A673 (cell line): ENCODE measurements at regions not wholly inside any gene's neighbourhood (a gene's known extent, or its start where the extent isn't known, plus 50 kb on each side); places are given as distances from the start of the nearest gene placed in this dataset.

Experiments
- BruUV-seq: library from RNA; stranded (reverse); fragments of 400-500 nt; replicated peaks from 2 replicates; lab custom pipeline; 2021; lab: Mats Ljungman, UMichigan
- CTCF ChIA-PET: fragments of 300-600 bp; sonication (Branson Sonifier 250); formaldehyde crosslinking; loops from one replicate; lab custom pipeline; 2022; ENCODE audit warnings: antibody characterized with exemption; lab: Charles Lee
- POLR2A ChIA-PET: fragments of 300-600 bp; sonication (Branson Sonifier 250); formaldehyde crosslinking; loops from one replicate; lab custom pipeline; 2022; ENCODE audit warnings: antibody characterized with exemption; ENCODE audit not compliant: low non-redundant PET; lab: Charles Lee
- DNase-seq: peaks from one replicate; pipeline ENCODE4 v3.0.0-alpha.2; 2015; ENCODE audit warnings: low spot score
- H3K27ac ChIP-seq: fragments of 200-600 bp; sonication (generic); 2 replicates; pipeline ENCODE4 v1.5.1; 2016; ENCODE audit warnings: mixed run types, low read depth, mild to moderate bottlenecking, mixed read lengths, antibody characterized with exemption, low read length; ENCODE audit not compliant: poor library complexity, severe bottlenecking
- H3K27me3 ChIP-seq: fragments of 200-600 bp; sonication (generic); replicated peaks from 2 replicates; pipeline ENCODE4 v1.6.1; 2017; ENCODE audit warnings: mixed run types, low read depth, mild to moderate bottlenecking, mixed read lengths, antibody characterized with exemption, low read length; ENCODE audit not compliant: insufficient read depth, poor library complexity
- H3K36me3 ChIP-seq: fragments of 200-600 bp; sonication (generic); 2 replicates; pipeline ENCODE4 v1.6.1; 2016; ENCODE audit warnings: mixed run types, mild to moderate bottlenecking, mixed read lengths, antibody characterized with exemption, low read length; ENCODE audit not compliant: insufficient read depth, poor library complexity, severe bottlenecking
- H3K4me1 ChIP-seq: fragments of 200-600 bp; sonication (generic); 2 replicates; pipeline ENCODE4 v1.6.1; 2017; ENCODE audit warnings: mixed run types, mild to moderate bottlenecking, mixed read lengths, antibody characterized with exemption, low read length; ENCODE audit not compliant: insufficient read depth, poor library complexity, severe bottlenecking
- H3K4me3 ChIP-seq: fragments of 200-600 bp; sonication (generic); 2 replicates; pipeline ENCODE4 v1.5.1; 2016; ENCODE audit warnings: low read depth, mixed run types, mild to moderate bottlenecking, mixed read lengths, low read length; ENCODE audit not compliant: poor library complexity, severe bottlenecking
- H3K9me3 ChIP-seq: fragments of 200-600 bp; sonication (generic); 2 replicates; pipeline ENCODE4 v1.6.1; 2016; ENCODE audit warnings: mixed run types, low read depth, mild to moderate bottlenecking, mixed read lengths, antibody characterized with exemption, low read length; ENCODE audit not compliant: poor library complexity, severe bottlenecking
- EZH2 ChIP-seq: fragments of 200-600 bp; sonication (generic); IDR thresholded peaks from 2 replicates; pipeline ENCODE4 v1.6.1; 2017; ENCODE audit warnings: borderline replicate concordance, low read depth, mild to moderate bottlenecking, mixed read lengths, antibody characterized with exemption, low read length; ENCODE audit not compliant: poor library complexity, severe bottlenecking
- intact Hi-C: fragments of 100-400 bp; cut with micrococcal nuclease; formaldehyde crosslinking; loops from one replicate; pipeline ENCODE4 v1.10.0; 2022; ENCODE audit not compliant: unreplicated experiment
- TF ChIP-seq, protein P1 (sequence below): fragments of 300-800, 200-600 bp; sonication (generic); conservative IDR thresholded peaks from 2 replicates; pipeline ENCODE4 v1.5.1; 2017; ENCODE audit warnings: low read depth, mild to moderate bottlenecking, antibody characterized with exemption, low read length, moderate library complexity, mixed read lengths

DNA sequence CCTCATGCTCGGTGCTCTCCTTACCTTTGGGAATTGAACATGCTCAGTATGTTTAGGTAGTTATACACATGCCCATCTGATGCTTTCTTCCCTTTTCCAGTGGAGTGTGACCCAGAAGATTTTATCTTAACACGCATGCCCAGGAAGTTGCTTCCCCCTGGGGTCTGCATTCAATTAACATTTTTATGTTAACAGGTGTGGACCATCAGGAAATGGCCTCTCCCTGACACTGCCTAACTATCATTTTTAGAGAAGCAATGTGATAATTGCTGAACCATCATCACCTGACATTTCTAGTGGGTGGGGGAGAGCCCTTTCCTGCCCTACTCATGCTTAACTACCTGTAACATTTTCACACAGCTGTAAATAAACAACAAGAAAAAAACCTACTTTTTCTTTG lies 55.1 kb upstream of the TGFBR2 start:
- peaks cover 7% of the 10 kb centered on the region for H3K4me1 ChIP-seq

DNA sequence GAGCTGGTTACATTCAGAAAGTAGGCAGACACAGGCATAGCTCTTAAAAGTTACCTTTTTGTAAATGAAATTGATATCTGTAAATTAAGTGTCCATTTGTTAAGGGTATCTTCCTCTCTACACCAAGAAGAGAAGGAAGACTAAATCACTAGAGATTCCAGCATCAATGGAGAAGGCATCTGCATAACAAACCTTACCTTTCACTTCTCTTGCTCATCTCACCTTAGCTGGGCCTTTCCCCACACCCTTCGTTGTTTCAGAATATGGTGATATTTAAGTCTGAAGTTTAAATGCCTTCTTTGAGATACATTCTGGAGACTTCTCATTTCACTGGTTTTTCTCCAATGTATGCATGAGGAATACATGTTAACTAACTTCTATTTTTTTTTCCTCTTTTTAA lies 54.5 kb upstream of the TGFBR2 start:
- Histone ChIP-seq H3K4me1 (peaks cover 7% of the 10 kb centered on the region), H3K9me3 (no peaks in the 10 kb centered on the region), H3K4me3 (no peak overlapping the region), H3K27me3 (no peaks in the 10 kb centered on the region), H3K36me3 (no peaks in the 10 kb centered on the region), H3K27ac (no peak overlapping the region)
- intact Hi-C loops = loop anchor here (10.0 kb wide), 1 partner anchor 507 kb away; no protein-coding TSS in a partner anchor
- POLR2A ChIA-PET = no interaction called here
- CTCF ChIA-PET = no interaction called here
- BruUV-seq = no TSS peak
- TF ChIP-seq, protein P1, sequence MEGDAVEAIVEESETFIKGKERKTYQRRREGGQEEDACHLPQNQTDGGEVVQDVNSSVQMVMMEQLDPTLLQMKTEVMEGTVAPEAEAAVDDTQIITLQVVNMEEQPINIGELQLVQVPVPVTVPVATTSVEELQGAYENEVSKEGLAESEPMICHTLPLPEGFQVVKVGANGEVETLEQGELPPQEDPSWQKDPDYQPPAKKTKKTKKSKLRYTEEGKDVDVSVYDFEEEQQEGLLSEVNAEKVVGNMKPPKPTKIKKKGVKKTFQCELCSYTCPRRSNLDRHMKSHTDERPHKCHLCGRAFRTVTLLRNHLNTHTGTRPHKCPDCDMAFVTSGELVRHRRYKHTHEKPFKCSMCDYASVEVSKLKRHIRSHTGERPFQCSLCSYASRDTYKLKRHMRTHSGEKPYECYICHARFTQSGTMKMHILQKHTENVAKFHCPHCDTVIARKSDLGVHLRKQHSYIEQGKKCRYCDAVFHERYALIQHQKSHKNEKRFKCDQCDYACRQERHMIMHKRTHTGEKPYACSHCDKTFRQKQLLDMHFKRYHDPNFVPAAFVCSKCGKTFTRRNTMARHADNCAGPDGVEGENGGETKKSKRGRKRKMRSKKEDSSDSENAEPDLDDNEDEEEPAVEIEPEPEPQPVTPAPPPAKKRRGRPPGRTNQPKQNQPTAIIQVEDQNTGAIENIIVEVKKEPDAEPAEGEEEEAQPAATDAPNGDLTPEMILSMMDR = no peak
- no peak for TF ChIP-seq EZH2
- no peak for DNase-seq

More for the DNA sequence above, 55.1 kb upstream of the TGFBR2 start:
- no peak for DNase-seq
- intact Hi-C loops = loop anchor here (10.0 kb wide), 1 partner anchor 506 kb away; no protein-coding TSS in a partner anchor
- Histone ChIP-seq H3K9me3 (no peaks in the 10 kb centered on the region), H3K4me3 (no peak overlapping the region), H3K27me3 (no peaks in the 10 kb centered on the region), H3K27ac (no peak overlapping the region), H3K36me3 (no peaks in the 10 kb centered on the region)
- no TSS peak for BruUV-seq
- TF ChIP-seq EZH2 = no peak
- TF ChIP-seq, protein P1 = no peak
- POLR2A ChIA-PET = no interaction called here
- CTCF ChIA-PET = no interaction called here

DNA sequence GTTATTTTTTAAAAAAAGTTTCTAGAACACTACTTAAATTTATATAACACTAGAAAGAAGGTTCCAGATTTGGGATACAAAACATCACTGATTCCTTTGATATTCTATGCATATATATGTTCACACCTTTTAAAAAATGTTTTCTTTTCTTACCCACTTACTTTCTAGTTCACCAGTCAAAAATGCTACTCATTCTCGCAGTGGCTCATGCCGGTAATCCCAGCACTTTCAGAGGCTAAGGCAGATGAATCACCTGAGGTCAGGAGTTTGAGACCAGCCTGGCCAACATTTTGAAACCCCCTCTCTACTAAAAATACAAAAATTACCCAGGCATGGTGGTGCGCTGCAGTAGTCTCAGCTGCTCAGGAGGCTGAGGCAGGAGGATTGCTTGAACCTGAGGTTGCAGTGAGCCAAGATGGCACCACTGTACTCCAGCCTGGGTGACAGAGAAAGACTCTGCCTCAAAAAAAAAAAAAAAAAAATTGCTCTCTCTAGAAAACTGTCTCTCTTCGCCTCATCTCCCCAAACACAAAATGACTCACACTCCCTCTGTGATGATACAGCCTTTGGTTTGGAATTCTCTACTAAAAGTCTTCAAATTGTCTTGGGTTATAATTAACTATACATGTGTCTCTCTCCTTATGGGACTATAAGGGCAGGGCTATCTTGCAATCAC lies 52.6 kb upstream of the TGFBR2 start:
- TF ChIP-seq, protein P1 = no peak
- no peak for TF ChIP-seq EZH2
- peaks cover 7% of the 10 kb centered on the region for H3K4me1 ChIP-seq
- H3K4me3 ChIP-seq = no peak overlapping the region
- no TSS peak for BruUV-seq
- intact Hi-C loops = loop anchor here (10.0 kb wide), 1 partner anchor 509 kb away; no protein-coding TSS in a partner anchor
- H3K36me3 ChIP-seq = no peaks in the 10 kb centered on the region
- no peak for DNase-seq
- ChIA-PET POLR2A (no interaction called here), CTCF (no interaction called here)
- no peaks in the 10 kb centered on the region for H3K27me3 ChIP-seq
- H3K9me3 ChIP-seq = no peaks in the 10 kb centered on the region
- no peak overlapping the region for H3K27ac ChIP-seq
